IMR-90 (cell line): ENCODE measurements at regions not wholly inside any gene's neighbourhood (a gene's known extent, or its start where the extent isn't known, plus 50 kb on each side); places are given as distances from the start of the nearest gene placed in this dataset.

Experiments used
- BHLHE40 ChIP-seq: fragments of 150-350 bp; IDR thresholded peaks from 2 replicates; pipeline ENCODE4 v1.6.1; 2016; ENCODE audit warnings: mild to moderate bottlenecking, low read depth, low read length
- CEBPB ChIP-seq: IDR thresholded peaks from 2 replicates; pipeline ENCODE4 v1.6.1; 2012; ENCODE audit warnings: low read depth, low read length, improper control_type of control experiment
- CHD1 ChIP-seq: IDR thresholded peaks from 2 replicates; pipeline ENCODE4 v1.6.1; 2012; ENCODE audit warnings: low read depth, low read length, improper control_type of control experiment
- CTCF ChIP-seq: conservative IDR thresholded peaks from 2 replicates; pipeline ENCODE4 v1.5.1; 2012; ENCODE audit warnings: mild to moderate bottlenecking, low read depth, low read length, improper control_type of control experiment
- ELK1 ChIP-seq: fragments of 150-350 bp; IDR thresholded peaks from 2 replicates; pipeline ENCODE4 v1.6.1; 2016; ENCODE audit warnings: low read depth, mild to moderate bottlenecking, low read length, moderate library complexity, borderline replicate concordance
- MAFK ChIP-seq: IDR thresholded peaks from 2 replicates; pipeline ENCODE4 v1.6.1; 2012; ENCODE audit warnings: low read depth, low read length, improper control_type of control experiment
- MXI1 ChIP-seq: IDR thresholded peaks from 2 replicates; pipeline ENCODE4 v1.6.1; 2012; ENCODE audit warnings: low read depth, mild to moderate bottlenecking, low read length, moderate library complexity, borderline replicate concordance
- NFE2L2 ChIP-seq: fragments of 150-350 bp; IDR thresholded peaks from 2 replicates; pipeline ENCODE4 v1.6.1; 2016; ENCODE audit warnings: low read depth, mild to moderate bottlenecking, low read length
- POLR2A ChIP-seq: IDR thresholded peaks from 2 replicates; pipeline ENCODE4 v1.6.1; 2012; ENCODE audit warnings: mild to moderate bottlenecking, low read depth, low read length
- RAD21 ChIP-seq: IDR thresholded peaks from 2 replicates; pipeline ENCODE4 v1.6.1; 2012; ENCODE audit warnings: low read length, improper control_type of control experiment
- RCOR1 ChIP-seq: IDR thresholded peaks from 2 replicates; pipeline ENCODE4 v1.6.1; 2012; ENCODE audit warnings: mild to moderate bottlenecking, low read length, improper control_type of control experiment; ENCODE audit not compliant: insufficient replicate concordance
- RFX5 ChIP-seq: IDR thresholded peaks from 2 replicates; pipeline ENCODE4 v1.8.0; 2012; ENCODE audit warnings: low read depth, mild to moderate bottlenecking, low read length, moderate library complexity
- SMC3 ChIP-seq: fragments of 150-350 bp; IDR thresholded peaks from 2 replicates; pipeline ENCODE4 v1.6.1; 2016; ENCODE audit warnings: low read depth, mild to moderate bottlenecking, antibody characterized with exemption, low read length, moderate library complexity

- TF ChIP-seq POLR2A: no peak
- no peak for TF ChIP-seq CTCF
- no peak for TF ChIP-seq SMC3
- no peak for TF ChIP-seq RCOR1
- no peak for TF ChIP-seq RAD21
- no peak for TF ChIP-seq BHLHE40
- no peak for TF ChIP-seq MAFK
- no peak for TF ChIP-seq CHD1
- no peak for TF ChIP-seq NFE2L2
- no peak for TF ChIP-seq CEBPB
- TF ChIP-seq MXI1: no peak
- TF ChIP-seq ELK1: no peak
- no peak for TF ChIP-seq RFX5
Observed at GRCh38 chr6:95686272-95686671, 108.9 kb downstream of the MANEA start.
